HepG2 (cell line): ENCODE measurements at regions not wholly inside any gene's neighbourhood (a gene's known extent, or its start where the extent isn't known, plus 50 kb on each side); places are given as distances from the start of the nearest gene placed in this dataset.

Source experiments
- ATAC-seq: fragments of 200-7000 bp; cut with Tn5 transposase; 3 replicates; pipeline ENCODE4 v1.9.1; 2020; ENCODE audit warnings: mild to moderate bottlenecking, moderate library complexity
- BruUV-seq: library from RNA; stranded (reverse); fragments of 400-500 nt; replicated peaks from 2 replicates; lab custom pipeline; 2021; lab: Mats Ljungman, UMichigan
- CTCF ChIA-PET: fragments of 300-600 bp; formaldehyde crosslinking; extraction: SDS; loops from one replicate; lab custom pipeline; 2021; ENCODE audit warnings: low total read pairs, inconsistent platforms, low intra/inter-chr PET ratio; lab: Yijun Ruan, JAX
- POLR2A ChIA-PET: fragments of 350-600 bp; sonication (Branson Sonifier 250); formaldehyde crosslinking; loops from one replicate; lab custom pipeline; 2020; ENCODE audit warnings: antibody characterized with exemption, inconsistent platforms; lab: Yijun Ruan, JAX
- DNase-seq: peaks from one replicate; pipeline ENCODE4 v3.0.0-alpha.2; 2015; ENCODE audit warnings: low spot score
- FAIRE-seq: peaks from 3 replicates; lab custom pipeline; 2011; peaks lifted over from hg19 to GRCh38; lab: Jason Lieb, UNC
- H2AFZ ChIP-seq: one replicate; pipeline ENCODE4 v1.6.1; 2011; ENCODE audit warnings: low read length, inconsistent platforms
- H3K27ac ChIP-seq: fragments of 300-600 bp; 3 replicates; pipeline ENCODE4 v1.8.0; 2011; ENCODE audit warnings: mixed run types, mild to moderate bottlenecking, mixed read lengths, low read length, inconsistent platforms; ENCODE audit not compliant: insufficient read depth; ENCODE audit errors: extremely low read length
- H3K27me3 ChIP-seq, 2 experiments: fragments of 200-600 bp in 1 of 2; 2 replicates in 1 of 2; 3 replicates in 1 of 2; pipeline versions ENCODE4 v1.6.0 to v1.8.0; 2011; ENCODE audit warnings: low read length in 2 of 2, mild to moderate bottlenecking in 2 of 2, moderate library complexity in 2 of 2, inconsistent platforms in 1 of 2; ENCODE audit not compliant: insufficient read depth in 2 of 2, control insufficient read depth in 1 of 2
- H3K36me3 ChIP-seq, 2 experiments: fragments of 200-600 bp in 1 of 2; replicated peaks in 1 of 2; 2 replicates in 1 of 2; 3 replicates in 1 of 2; pipeline versions ENCODE4 v1.5.1 to v1.8.0; 2011; ENCODE audit warnings: low read length in 2 of 2, inconsistent platforms in 1 of 2; ENCODE audit not compliant: insufficient read depth in 2 of 2, control insufficient read depth in 1 of 2
- H3K4me1 ChIP-seq: 2 replicates; pipeline ENCODE4 v1.5.1; 2012; ENCODE audit warnings: low read length, inconsistent platforms; ENCODE audit not compliant: insufficient read depth
- H3K4me2 ChIP-seq: 2 replicates; pipeline ENCODE4 v1.6.0; 2011; ENCODE audit warnings: low read depth, low read length, inconsistent platforms
- H3K4me3 ChIP-seq, 3 experiments: fragments of 200-600 bp in 1 of 3; sonication (generic), shearing (Covaris generic) in 1 of 3; replicated peaks in 1 of 3; 2 replicates each; pipeline ENCODE4 v1.5.1; 2011 to 2016; ENCODE audit warnings: low read length in 3 of 3, inconsistent platforms in 2 of 3, low read depth in 2 of 3, mild to moderate bottlenecking in 2 of 3, control low read depth in 1 of 3, mixed read lengths in 1 of 3; ENCODE audit not compliant: insufficient read depth in 1 of 3
- H3K79me2 ChIP-seq: one replicate; pipeline ENCODE4 v1.6.1; 2011; ENCODE audit warnings: low read length, inconsistent platforms; ENCODE audit not compliant: insufficient read depth
- H3K9ac ChIP-seq: 2 replicates; pipeline ENCODE4 v1.6.0; 2011; ENCODE audit warnings: mild to moderate bottlenecking, low read depth, low read length, inconsistent platforms; ENCODE audit not compliant: insufficient read depth
- H3K9me3 ChIP-seq: 2 replicates; pipeline ENCODE4 v1.5.1; 2012; ENCODE audit warnings: mild to moderate bottlenecking, low read length
- H4K20me1 ChIP-seq: 2 replicates; pipeline ENCODE4 v1.6.0; 2011; ENCODE audit warnings: inconsistent platforms, mild to moderate bottlenecking, low read length, moderate library complexity; ENCODE audit not compliant: insufficient read depth
- AHDC1 ChIP-seq: sonication (generic); formaldehyde crosslinking; IDR thresholded peaks from 2 replicates; pipeline ENCODE4 v1.5.1; 2020; ENCODE audit warnings: mild to moderate bottlenecking, missing genetic modification reagents, borderline replicate concordance
- CC2D1A ChIP-seq: sonication (generic); formaldehyde crosslinking; IDR thresholded peaks from 2 replicates; pipeline ENCODE4 v1.8.1; 2023; ENCODE audit warnings: mild to moderate bottlenecking, missing genetic modification reagents
- FOXC1 ChIP-seq: sonication (generic); formaldehyde crosslinking; IDR thresholded peaks from 2 replicates; pipeline ENCODE4 v1.8.0; 2022; ENCODE audit warnings: mild to moderate bottlenecking, missing genetic modification reagents, borderline replicate concordance
- STAG1 ChIP-seq: sonication (generic); formaldehyde crosslinking; IDR thresholded peaks from 2 replicates; pipeline ENCODE4 v1.4.0; 2020; ENCODE audit warnings: missing genetic modification reagents
- ZBTB14 ChIP-seq: sonication (generic); formaldehyde crosslinking; IDR thresholded peaks from 2 replicates; pipeline ENCODE4 v1.4.0; 2020; ENCODE audit warnings: missing genetic modification reagents
- ZFP1 ChIP-seq: IDR thresholded peaks from 2 replicates; pipeline ENCODE4 v1.6.1; 2016
- ZNF503 ChIP-seq: sonication (generic); formaldehyde crosslinking; IDR thresholded peaks from 2 replicates; pipeline ENCODE4 v1.4.0; 2020; ENCODE audit warnings: missing genetic modification reagents
- ZNF563 ChIP-seq: sonication (generic); formaldehyde crosslinking; IDR thresholded peaks from 2 replicates; pipeline ENCODE4 v1.8.0; 2022; ENCODE audit warnings: mild to moderate bottlenecking, moderate library complexity, missing genetic modification reagents
- ZNF567 ChIP-seq: sonication (generic); formaldehyde crosslinking; IDR thresholded peaks from 2 replicates; pipeline ENCODE4 v1.8.1; 2023; ENCODE audit warnings: mild to moderate bottlenecking, missing genetic modification reagents, borderline replicate concordance
- ZNF614 ChIP-seq: IDR thresholded peaks from 2 replicates; pipeline ENCODE4 v1.6.1; 2018; ENCODE audit warnings: missing biosample characterization, missing genetic modification reagents, inconsistent platforms, borderline replicate concordance
- ZNF629 ChIP-seq: sonication (generic); formaldehyde crosslinking; conservative IDR thresholded peaks from 2 replicates; pipeline ENCODE4 v1.5.0; 2020; ENCODE audit warnings: missing genetic modification reagents
- ZNF672 ChIP-seq: sonication (generic); formaldehyde crosslinking; IDR thresholded peaks from 2 replicates; pipeline ENCODE4 v1.8.1; 2022; ENCODE audit warnings: missing genetic modification reagents
- WGBS: methylation state at CpG from one replicate; pipeline ENCODE4 v1.1.6; 2017; ENCODE audit warnings: low lambda C conversion rate; 5-methylcytosine and 5-hydroxymethylcytosine counted together
- in situ Hi-C: cut with HindIII; loops from 2 replicates; pipeline ENCODE4 v1.10.0; 2017; ENCODE audit warnings: low pct_unique_long_range_greater_than_20kb; ENCODE audit not compliant: extremely low pct_ligation_motif_present
- intact Hi-C: fragments of 100-400 bp; cut with micrococcal nuclease; formaldehyde crosslinking; loops from one replicate; pipeline ENCODE4 v1.10.0; 2022; ENCODE audit not compliant: unreplicated experiment

- intact Hi-C loops = no loop called here
- Histone ChIP-seq H3K27me3 (no peaks in the 10 kb centered on the region), H2AFZ (no peak overlapping the region), H3K4me2 (no peak overlapping the region), H3K9ac (no peak overlapping the region), H3K4me1 (no peaks in the 10 kb centered on the region), H4K20me1 (no peaks in the 10 kb centered on the region), H3K79me2 (no peaks in the 10 kb centered on the region), H3K27ac (no peak overlapping the region), H3K9me3 (peaks cover 85% of the 10 kb centered on the region), H3K36me3 (no peaks in the 10 kb centered on the region), H3K4me3 (no peak overlapping the region)
- ATAC-seq (no peak), DNase-seq (peak; percentile 3), FAIRE-seq (no peak)
- 20% methylated on average over 1 of the region's 3 CpGs for WGBS
- in situ Hi-C loops = no loop called here
- POLR2A ChIA-PET = no interaction called here
- BruUV-seq = no TSS peak
- CTCF ChIA-PET = no interaction called here
- TF ChIP-seq CC2D1A (CRISPR knock-in tag) (no peak), ZNF503 (no peak), FOXC1 (CRISPR knock-in tag) (no peak), ZBTB14 (no peak), ZNF672 (CRISPR knock-in tag) (no peak), ZNF563 (CRISPR knock-in tag) (no peak), ZFP1 (CRISPR knock-in tag) (no peak), AHDC1 (CRISPR knock-in tag) (no peak), STAG1 (no peak), ZNF567 (no peak), ZNF629 (CRISPR knock-in tag) (no peak), ZNF614 (CRISPR knock-in tag) (no peak)
Measured at GRCh38 chr4:97370568-97370967, 772.7 kb downstream of the STPG2 start.
